ENCODE measurements at regions not wholly inside any gene's neighbourhood (a gene's known extent, or its start where the extent isn't known, plus 50 kb on each side); places are given as distances from the start of the nearest gene placed in this dataset.

DNA sequence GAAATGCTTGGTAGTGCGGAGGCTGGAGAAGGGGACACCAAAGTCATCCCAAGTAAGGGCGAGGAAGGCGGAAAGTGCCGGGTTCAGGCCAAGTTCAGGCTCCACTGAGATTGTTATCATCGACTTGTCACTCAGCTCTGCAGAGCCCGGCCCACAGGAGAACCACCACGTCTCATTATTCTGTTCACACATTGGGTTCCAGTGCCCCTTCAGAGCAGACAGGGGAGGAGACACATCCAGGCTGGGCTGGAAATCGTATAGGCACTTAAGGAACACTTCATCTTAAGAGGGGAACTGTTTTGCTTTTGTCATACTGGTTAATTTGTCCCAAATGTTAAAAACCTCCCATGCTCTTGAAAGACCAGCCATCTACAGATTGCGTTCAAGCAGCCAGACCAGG, 118.3 kb upstream of the ADAMTS18 start:
- no peak for TF ChIP-seq POLR2A (IDR thresholded peaks at IDR 0.05)
- TF ChIP-seq, protein P1, sequence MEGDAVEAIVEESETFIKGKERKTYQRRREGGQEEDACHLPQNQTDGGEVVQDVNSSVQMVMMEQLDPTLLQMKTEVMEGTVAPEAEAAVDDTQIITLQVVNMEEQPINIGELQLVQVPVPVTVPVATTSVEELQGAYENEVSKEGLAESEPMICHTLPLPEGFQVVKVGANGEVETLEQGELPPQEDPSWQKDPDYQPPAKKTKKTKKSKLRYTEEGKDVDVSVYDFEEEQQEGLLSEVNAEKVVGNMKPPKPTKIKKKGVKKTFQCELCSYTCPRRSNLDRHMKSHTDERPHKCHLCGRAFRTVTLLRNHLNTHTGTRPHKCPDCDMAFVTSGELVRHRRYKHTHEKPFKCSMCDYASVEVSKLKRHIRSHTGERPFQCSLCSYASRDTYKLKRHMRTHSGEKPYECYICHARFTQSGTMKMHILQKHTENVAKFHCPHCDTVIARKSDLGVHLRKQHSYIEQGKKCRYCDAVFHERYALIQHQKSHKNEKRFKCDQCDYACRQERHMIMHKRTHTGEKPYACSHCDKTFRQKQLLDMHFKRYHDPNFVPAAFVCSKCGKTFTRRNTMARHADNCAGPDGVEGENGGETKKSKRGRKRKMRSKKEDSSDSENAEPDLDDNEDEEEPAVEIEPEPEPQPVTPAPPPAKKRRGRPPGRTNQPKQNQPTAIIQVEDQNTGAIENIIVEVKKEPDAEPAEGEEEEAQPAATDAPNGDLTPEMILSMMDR (IDR thresholded peaks at IDR 0.05): no peak
- TF ChIP-seq EP300 (IDR thresholded peaks at IDR 0.05): no peak
